ENCODE measurements at regions not wholly inside any gene's neighbourhood (a gene's known extent, or its start where the extent isn't known, plus 50 kb on each side); places are given as distances from the start of the nearest gene placed in this dataset.

GRCh38 chr13:74413482-74413881 is 279.3 kb upstream of the KLF12 start:
- TF ChIP-seq CTCF (IDR thresholded peaks at IDR 0.05) (no peak), POLR2A (IDR thresholded peaks at IDR 0.05) (no peak), EP300 (IDR thresholded peaks at IDR 0.05) (no peak), POLR2AphosphoS5 (IDR thresholded peaks at IDR 0.05) (no peak)

Data from gastroesophageal sphincter (tissue), 3 donors.